GM19372 (cell line): ENCODE measurements at regions not wholly inside any gene's neighbourhood (a gene's known extent, or its start where the extent isn't known, plus 50 kb on each side); places are given as distances from the start of the nearest gene placed in this dataset.

ENCODE experiments used
- ATAC-seq: cut with Tn5 transposase; IDR thresholded peaks from one replicate; pipeline ENCODE4 v1.9.1; 2021; ENCODE audit warnings: mild to moderate bottlenecking, low read depth, moderate library complexity; ENCODE audit not compliant: unreplicated experiment

DNA sequence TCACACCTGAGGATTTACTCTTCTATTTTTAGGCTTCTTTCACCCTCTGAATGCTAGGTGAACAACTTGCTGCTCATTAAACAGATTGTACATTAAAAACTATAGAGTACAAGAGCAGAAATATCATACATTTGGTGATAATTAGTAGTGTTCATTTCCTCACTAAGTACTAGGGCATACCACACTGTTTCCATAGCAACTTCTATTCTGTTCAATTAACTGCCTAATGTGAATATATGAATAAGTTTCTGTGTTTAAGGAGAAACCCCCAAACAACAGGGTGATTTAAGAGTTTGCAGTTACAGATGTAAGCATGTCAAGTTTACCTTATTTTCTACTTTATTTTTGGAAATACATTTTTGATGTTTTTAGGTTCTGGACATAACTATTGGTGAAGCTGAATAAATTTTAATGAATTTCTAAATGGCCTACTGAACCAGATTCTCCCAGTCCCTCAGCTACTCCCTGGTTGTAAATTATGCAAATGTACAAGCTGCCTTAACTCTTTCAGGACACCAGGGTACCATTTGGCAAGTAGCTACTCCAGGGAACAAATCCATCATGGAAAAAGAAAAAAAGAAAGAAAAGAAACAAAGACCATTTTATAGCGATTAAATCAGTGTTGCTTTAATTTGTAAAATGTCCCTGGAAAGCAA is 199.8 kb upstream of the NAV3 start:
- ATAC-seq, result no peak

DNA sequence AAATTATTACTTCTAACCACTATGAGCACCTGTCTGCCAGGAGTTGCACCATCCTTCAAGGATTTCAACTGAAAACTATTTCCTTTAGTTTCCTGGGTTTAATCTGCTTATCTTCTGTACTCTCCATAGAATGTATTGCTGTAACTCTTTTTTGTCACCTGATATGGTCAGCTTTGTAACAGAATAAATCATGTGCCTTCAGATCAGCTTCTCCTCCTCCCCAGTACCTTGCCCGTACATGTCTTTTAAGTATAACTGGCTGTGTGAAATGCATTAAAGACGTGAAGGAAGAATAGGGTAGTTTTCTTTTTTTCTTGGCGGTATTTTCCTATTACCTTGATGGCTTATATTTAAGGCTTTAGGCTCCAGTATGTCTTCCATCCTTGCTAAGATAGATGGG is 200.3 kb upstream of the NAV3 start:
- no peak for ATAC-seq

DNA sequence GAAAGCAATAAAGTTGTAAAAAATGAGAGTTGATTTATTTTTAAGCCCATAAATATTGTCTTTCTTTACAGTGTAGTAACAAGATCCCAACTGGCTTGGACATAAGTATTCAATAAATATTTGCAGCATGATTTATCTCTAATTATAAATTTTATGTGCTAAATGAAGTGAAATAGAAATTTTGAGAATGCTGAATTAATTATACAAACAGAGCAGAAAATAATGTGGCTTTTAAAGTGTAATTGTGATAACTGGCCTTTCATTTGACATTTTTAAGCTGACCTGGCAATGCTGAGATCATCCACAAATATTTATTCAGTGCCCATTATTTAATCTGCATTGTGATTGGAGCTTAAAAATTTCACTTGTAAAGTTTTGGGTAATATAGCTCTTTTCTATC is 201.6 kb upstream of the NAV3 start:
- no peak for ATAC-seq

DNA sequence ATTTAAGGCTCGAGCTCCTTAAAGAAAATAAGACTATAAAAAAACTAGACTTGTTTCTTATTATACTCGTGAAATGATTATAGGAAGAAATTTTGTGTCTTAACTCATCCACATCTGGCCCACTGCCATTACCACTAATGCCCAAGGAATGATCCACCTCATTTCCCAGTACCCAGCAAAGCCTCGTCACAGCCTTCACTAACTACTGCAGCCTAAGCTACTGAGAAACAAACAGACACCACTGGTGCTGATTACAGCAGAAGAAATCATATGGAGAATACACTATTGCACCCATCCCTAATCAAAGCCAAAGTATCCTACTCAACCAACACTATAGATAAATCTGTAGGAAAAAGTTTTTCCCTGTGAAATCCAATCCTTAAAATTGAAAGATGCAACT is 205.3 kb upstream of the NAV3 start:
- no peak for ATAC-seq

DNA sequence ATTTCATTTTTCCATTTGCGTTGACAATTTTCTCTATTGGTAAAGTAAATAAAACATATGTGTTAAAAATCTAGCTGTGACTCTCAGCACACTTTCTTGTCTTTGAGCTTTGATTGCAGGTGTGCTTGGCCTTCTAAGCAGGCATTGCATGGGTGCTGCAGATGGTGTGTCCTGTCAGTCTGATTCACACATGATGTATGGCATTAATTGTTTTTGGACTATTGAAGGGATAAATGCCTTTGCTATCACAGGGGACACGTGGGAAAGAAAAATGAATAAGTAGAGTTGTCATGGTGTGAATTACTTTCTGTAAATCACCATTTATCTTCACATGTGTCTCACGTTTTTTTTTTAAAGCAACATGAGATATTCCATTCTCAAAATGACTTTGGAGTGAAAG is 211.3 kb upstream of the NAV3 start:
- ATAC-seq, result no peak

DNA sequence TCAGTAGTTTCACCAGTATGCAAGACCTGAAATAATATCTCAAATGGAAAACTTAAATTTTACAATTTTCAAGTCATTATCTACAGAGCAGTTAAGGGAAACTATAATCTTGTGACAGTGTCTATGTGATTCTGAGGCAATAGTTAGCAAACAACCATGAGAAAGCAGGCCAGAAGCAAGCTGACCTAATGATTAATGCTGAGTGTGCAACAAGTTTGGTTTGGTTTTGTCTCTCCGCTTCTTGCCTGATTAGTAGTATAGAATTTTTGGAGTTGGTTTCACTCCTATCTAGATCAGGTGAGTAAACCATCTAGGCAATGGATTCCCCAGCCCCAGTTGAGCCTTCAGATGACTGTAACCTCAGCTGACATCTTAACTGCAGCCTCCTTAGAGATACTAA is 212.9 kb upstream of the NAV3 start:
- ATAC-seq, result no peak

DNA sequence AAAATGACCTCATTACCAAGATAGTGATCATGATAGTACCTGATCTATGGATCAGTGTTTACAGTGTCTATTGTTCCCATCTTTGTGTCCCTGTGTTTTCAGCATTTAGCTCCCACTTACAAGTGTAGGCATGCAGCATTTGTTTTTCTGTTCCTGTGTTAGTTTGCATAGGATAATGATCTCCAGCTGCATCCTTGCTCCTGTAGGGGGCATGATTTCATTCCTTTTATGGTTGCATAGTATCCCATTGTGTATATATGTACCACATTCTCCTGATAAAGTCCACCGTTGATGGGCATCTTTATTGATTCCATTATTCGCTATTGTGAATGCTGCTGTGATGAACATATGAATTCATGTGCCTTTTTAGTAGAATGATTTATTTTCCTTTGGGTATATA is 215.4 kb upstream of the NAV3 start:
- no peak for ATAC-seq

DNA sequence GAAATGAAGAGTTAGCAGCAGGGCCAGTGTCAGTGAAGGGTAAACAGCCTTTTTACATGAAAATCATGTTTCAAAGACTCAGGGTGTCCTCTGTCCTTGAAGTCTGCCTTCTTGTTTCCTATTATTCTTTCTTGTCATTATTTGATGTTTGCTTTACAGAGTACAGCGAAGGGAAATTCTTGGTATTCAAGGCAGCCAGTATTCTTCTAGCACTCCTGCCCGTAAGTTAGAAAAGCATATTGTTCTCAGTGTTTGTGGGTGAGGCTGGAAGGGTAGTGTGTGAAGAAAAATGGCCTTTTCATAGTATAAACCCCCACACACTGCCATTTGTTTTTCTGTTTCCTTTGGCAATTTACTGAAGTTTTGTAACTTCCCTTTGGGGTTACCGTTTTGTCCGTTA is 217.3 kb upstream of the NAV3 start:
- no peak for ATAC-seq

DNA sequence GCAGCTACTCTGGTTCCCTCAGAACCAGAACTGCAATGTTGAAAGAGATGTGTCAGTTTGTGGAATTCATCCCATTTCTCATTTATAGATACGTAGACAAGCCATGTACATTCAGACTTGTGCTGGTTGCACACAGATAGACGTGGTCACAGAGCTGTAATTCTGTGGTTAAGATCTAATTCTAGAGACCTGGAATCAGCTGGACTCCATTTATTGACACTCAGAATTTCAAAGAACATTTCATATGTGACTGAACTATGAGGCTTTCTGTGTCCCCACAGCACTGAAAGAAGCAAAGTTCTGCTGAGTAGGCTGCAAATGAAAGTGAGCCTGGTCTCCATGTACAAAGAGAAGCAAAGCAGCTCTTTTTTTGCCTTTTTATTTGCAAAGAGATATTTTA is 220.2 kb upstream of the NAV3 start:
- ATAC-seq, result no peak

DNA sequence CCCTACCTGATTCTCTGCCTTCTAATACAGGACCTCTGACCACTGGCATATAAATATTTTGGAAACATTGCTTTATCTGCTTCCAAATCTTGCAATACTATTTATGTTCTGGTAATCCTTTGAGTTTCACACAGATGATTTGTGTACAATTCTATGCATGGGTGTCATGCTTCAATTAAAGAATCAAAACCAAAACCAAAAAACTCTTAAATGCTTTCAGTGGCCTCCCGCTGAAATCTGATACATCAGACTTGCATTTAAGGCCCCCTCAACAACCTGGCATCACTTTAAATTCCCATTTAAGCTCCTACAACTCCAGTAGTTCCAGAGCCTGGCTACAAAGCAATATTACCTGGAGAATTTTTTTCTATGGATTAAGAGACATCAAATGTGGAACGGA is 221.7 kb upstream of the NAV3 start:
- no peak for ATAC-seq

DNA sequence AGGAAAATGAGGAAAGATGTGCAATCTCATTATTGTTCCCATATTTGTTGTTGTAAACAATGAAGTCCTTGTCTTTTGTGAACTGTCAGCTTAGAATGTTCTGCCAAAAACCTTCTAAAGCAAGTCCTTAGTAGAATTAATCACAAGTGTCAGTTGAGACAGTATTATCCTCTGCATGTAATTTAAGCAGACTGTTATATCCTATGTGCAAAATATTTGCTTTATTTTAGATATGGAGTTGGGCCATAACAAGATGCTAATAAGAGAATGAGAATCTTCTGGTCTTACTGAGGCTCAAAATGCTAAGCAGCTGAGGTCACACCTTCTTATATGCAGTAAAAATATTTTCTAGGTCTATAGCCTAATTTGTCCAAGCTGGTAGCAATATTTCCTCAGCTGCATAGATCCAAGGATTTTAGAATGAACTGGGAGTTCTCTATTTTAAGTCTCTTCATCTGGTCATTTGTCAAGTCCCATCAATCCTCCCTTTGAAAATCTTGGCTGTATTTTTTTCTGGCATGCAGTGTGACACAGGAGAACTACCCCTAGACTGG is 222.3 kb upstream of the NAV3 start:
- ATAC-seq, result no peak

DNA sequence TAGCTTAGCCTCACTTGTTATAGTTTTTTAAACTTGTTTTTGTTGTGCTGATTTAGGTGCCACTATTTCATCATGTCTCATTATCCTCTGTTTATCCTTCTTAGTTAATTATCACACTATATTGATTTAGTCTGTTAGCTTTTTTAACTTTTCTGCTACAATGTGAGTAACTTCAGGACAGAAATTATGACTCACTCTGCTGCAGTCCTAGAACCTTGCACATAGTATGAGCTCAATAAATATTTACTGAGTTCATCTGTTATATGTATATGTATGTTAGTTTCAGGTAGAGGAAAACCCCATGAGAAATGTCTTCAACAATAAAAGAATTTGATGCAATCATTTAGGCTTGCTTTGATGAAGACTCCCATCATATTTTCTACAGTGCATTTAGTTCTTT is 224.3 kb upstream of the NAV3 start:
- ATAC-seq, result no peak

DNA sequence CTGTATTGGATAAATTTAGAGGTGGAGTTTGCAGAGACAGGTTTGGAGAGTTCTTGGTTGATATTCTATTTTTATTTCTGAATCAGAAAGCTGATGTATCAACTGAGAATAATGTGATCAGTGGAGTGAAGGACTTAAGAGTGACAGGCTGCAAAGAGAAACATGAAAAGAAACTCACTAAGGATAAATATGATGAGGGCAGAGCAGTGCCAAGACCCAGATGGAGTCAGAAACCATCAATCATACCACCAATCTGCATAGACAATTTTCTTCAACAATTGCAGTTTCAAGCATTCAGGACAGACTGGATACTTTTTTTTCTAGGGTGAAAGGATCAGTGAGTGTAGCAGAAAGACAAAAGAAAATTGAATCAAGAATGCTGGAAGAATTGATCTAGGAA is 226.7 kb upstream of the NAV3 start:
- no peak for ATAC-seq

DNA sequence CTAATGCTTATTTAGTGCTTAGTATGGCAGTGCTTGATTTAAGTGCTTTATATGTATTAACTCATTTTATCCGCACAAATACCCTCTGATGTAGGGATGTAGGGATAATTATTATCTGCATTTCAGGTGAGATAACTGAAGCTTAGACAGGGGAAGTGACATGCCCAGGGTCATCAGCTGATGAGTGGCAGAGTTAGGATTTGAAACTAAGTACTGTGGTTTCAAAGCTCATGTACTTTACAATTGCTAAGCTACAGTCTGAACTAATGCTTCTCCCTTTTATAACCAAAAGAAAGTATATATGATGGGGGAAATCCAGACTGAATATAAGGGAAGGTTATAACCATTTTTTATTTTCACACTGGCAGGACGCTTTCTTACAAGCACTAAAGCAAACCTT is 229.6 kb upstream of the NAV3 start:
- no peak for ATAC-seq

DNA sequence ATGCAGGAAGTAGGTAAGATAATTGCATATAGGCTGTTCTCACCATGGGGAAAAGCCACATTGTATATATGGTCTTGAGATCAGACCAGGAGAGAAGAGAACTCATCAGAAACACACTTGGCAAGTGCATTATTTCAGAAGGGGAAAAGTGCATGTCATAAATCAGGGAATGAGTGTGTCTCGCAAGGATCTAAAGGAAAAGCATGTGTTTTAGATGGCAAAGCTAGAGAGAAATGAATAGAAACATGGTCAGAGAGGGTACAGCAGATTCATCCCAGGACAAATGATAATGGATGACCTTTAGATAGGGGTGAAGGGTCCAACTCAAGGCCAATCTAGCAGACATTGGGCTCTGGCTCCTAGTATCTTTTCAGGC is 230.2 kb upstream of the NAV3 start:
- no peak for ATAC-seq

DNA sequence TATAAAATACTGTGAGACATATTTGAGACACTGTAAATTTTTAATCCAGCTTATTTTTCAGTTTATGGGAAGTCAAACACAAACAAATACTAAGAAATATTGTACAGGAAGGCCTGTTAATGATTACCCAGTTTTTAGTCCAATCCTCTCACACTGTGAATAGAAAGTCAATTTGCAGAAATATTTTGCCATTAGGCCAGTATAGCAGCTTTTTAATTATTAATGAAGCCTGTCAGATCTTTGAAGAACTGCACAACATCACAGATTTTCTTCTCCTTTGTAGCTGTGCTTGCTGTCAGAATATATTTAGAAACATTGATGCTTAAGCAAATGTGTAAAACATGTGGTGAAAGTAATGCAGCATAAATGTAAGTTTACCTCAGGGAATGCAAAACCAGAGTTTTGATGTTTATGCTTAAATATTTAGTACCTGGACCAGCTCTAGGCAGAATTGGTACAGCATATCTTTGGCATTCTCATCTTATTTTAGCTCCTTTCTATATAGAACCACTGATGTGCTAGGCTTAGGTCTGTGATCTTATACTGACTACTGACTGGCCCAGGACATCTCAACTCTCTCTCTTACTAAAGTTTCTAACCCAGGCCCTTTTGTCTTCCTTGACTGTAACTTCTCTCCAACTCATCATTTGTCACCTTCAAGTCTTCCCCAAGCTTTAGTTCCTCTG is 230.8 kb upstream of the NAV3 start:
- ATAC-seq, result peak; percentile 72

DNA sequence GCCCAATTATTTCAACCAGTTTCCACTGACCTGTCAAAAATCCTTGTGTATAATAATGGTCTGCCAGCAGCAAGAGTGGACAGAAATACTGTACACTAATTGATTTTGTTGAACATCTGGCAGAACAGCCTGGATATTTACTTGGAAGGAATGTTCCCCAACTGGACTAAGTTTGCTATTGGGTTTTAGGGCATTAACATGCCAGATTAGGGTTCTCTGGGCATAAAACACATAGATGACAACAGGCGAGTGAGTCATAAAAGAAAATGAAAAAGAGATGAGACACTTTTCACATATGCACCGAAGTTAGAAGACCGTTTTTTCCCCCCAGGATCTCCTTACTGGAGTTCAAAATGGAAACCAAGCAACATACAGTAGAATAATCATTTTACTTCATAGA is 236.3 kb upstream of the NAV3 start:
- no peak for ATAC-seq

DNA sequence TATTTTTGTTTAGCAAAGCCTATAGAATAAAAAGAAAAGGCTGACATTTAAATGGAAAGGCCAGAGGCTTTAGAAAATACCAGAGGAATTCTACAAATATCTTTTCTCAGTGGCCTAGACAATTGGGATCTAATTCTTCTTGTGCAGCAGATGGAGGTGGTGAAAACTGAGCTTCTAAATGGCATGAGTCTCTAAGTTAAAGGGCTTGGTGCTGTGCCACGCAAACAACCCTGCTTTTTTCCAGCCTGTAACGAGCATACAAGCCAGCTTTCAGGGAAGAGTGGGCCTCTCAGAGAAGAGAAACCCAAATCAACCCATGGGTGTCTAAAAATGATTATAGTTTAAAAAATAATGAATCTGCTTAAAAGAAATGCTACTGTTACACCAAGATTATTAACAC is 237.9 kb upstream of the NAV3 start:
- no peak for ATAC-seq

DNA sequence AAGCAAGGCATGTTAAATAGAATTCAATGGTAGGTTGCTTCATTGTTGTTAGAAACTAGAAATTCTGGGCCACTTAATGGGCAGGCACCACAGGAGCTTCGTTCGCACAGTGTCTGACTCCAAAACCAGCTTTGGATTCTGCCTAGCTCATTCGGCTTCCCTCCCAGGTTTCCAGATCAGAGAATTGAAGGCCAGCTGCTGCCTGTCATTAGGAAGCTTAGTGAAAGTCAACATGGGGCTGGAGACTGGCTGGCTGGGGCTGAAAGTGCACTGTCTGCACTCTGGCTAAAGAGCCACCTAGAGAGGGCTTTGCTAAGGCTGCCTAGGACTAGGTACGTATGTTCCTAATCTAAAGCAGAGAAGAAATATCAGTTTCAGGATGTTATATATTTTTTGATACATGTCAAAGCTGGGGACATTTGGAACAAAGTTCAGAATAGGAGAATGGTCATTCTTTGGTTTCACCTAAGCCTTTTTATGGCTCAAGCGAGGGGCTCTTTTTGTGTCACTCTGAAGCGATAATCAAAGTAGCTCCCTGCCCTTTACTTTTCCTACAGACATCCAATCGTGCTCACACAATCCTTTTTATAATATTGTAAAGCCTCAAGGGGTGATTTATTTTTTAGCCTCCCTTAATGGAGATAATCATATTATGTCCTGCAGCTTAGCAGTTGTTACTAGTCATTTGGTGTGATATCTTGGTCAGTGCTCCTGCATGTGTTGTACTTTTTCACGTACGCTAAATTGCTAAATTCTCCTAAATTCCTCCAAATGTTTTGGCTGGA is 238.5 kb upstream of the NAV3 start:
- ATAC-seq, result no peak

DNA sequence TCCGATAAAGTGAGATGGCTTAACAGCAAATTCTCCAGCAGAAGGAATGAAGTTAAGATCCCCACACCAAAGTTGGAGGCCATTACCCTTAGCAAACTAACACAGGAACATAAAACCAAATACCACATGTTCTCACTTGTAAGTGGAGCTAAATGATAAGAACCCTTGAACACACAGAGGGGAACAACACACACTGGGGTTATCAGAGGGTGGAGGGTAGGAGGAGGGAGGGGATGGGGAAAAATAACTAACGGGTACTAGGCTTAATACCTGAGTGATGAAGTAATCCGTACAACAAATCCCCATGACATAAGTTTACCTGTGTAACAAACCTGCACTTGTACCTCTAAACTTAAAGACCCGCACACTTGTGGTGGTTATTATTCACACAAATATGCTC is 240.4 kb upstream of the NAV3 start:
- ATAC-seq, result no peak

DNA sequence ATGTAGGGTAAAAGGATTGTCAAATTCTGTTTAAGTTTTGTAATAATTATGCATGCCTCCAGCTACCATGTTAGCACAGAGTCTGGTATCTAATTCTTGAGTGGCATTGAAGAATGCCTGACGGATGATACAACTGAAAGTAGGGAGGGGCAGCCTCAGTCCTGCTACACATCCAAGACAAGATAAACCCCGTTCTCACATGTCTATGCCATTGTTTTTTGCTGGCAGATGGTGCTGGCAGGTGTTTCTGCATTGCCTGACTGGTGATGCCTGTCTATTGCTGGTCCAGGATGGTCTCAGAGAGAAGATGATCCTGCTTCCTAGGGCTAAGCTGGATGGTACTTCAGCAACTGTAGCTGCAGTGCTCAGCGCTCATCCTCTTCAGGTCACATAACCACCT is 245.8 kb upstream of the NAV3 start:
- no peak for ATAC-seq
